Type B pancreatic cell (in vitro differentiated cells): ENCODE measurements at regions not wholly inside any gene's neighbourhood (a gene's known extent, or its start where the extent isn't known, plus 50 kb on each side); places are given as distances from the start of the nearest gene placed in this dataset.
A peak's percentile ranks its signal among the peaks of the same experiment; 100 is the strongest.

Experiments used
- DNase-seq: peaks from one replicate; pipeline ENCODE4 v3.0.0; 2021; ENCODE audit warnings: mixed read lengths; ENCODE audit not compliant: unreplicated experiment; ENCODE audit errors: extremely low spot score
- H3K27ac Mint-ChIP-seq: 2 replicates; pipeline ENCODE4 v1.8.0; 2021; ENCODE audit warnings: mild to moderate bottlenecking, mixed read lengths
- H3K27me3 Mint-ChIP-seq: 2 replicates; pipeline ENCODE4 v1.8.0; 2021; ENCODE audit warnings: mixed read lengths
- H3K36me3 Mint-ChIP-seq: 2 replicates; pipeline ENCODE4 v1.8.0; 2021; ENCODE audit warnings: mixed read lengths
- H3K4me1 Mint-ChIP-seq: one replicate; pipeline ENCODE4 v1.8.0; 2021; ENCODE audit warnings: mixed read lengths; ENCODE audit not compliant: unreplicated experiment
- H3K4me3 Mint-ChIP-seq: 2 replicates; pipeline ENCODE4 v1.8.0; 2021; ENCODE audit warnings: mild to moderate bottlenecking, mixed read lengths
- H3K9me3 Mint-ChIP-seq: 2 replicates; pipeline ENCODE4 v1.8.0; 2021; ENCODE audit warnings: mixed read lengths
- CTCF ChIP-seq: fragments of 200-600 bp; sonication (generic); conservative IDR thresholded peaks from 2 replicates; pipeline ENCODE4 v1.5.0; 2021; ENCODE audit warnings: antibody characterized with exemption, mild to moderate bottlenecking

DNA sequence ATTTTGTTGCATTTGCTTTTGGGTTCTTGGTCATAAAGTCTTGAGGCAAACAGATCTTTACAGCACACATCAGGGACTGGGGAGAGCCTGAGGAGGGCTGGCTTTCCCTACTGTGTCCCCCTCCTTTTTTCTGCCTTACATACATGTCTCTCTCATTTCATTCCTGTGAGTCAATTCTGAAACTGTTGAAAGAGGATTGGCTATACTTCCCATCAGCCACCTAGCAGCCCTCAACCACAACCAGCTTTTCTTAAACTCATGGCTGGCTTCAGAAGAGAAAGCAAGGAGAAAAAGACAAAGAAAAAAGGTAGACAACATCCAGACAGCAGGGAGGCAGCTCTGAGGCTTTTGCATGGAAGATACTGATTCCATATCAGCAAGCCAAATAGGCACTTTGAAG, 374.8 kb upstream of the KIF2A start:
- Mint-ChIP-seq H3K27ac (no peak overlapping the region), H3K4me3 (no peak overlapping the region), H3K27me3 (no peaks in the 10 kb centered on the region), H3K4me1 (no peaks in the 10 kb centered on the region), H3K9me3 (no peaks in the 10 kb centered on the region), H3K36me3 (no peaks in the 10 kb centered on the region)
- no peak for DNase-seq
- TF ChIP-seq CTCF, result no peak

DNA sequence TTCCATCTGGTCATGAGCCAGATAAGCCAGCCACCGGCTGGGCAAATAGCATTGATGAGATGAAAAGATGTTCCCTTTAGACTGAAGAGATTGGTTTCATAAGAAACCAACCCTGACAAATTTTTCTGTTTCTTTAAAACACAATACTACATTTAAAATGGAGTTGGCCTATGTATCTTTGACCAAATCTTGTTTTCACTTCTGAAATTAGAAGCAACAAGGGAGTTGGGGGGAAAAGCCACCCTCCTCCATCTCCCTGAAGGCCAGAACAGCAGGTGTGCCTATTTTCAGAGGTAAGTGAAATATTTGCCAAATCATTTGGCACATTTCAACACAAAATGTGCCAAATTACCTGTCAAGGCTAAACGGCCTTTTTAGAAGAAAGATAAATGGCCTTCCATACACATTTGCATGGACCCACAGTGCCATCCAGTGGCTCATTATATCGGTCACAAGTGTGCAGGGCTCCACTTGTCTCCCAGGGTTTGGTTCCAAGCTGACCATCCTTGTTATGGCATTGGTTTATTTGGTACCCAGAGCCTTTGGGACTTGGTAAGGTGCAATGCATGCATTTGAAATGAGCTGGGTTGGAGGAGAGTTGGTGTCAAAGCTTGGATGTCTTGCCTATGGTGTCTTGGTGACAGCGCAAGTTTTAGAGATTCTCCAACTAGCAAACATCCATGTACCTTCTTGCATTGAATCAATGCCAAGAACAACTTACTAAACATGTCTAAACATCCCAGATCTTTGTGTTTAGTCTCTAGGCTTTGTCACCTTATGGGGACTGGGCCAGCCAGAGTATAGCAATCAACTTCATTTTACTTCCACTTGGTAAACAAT, 372.0 kb upstream of the KIF2A start:
- Mint-ChIP-seq H3K9me3 (no peaks in the 10 kb centered on the region), H3K4me3 (no peak overlapping the region), H3K27ac (no peak overlapping the region), H3K27me3 (peaks cover 6% of the 10 kb centered on the region), H3K4me1 (no peaks in the 10 kb centered on the region), H3K36me3 (no peaks in the 10 kb centered on the region)
- peak; percentile 85 for TF ChIP-seq CTCF
- DNase-seq, result no peak

DNA sequence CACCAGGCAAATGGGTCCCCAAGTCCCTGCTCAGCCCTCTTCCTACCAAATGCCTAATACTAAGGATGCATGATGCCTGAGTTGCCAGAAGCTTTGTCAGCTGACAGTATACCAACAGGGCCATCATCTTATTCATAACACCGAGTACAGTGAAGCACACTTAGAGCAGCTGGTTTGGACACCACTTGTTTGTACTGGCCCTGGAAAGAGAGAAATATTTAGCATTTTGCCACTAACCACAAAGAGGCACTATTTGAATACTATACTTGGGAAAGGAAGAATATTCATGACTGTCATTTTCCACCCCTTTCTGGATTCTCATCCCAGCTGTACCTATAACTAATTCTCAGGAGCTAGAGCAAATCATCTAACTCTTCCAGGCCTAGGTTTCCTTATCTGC, 364.4 kb upstream of the KIF2A start:
- Mint-ChIP-seq H3K9me3 (no peaks in the 10 kb centered on the region), H3K27me3 (peaks cover 10% of the 10 kb centered on the region), H3K36me3 (no peaks in the 10 kb centered on the region), H3K4me3 (no peak overlapping the region), H3K4me1 (no peaks in the 10 kb centered on the region), H3K27ac (no peak overlapping the region)
- DNase-seq, result no peak
- no peak for TF ChIP-seq CTCF

GRCh38 chr5:61942462-61943049, 363.4 kb upstream of the KIF2A start:
- no peak for DNase-seq
- no peaks in the 10 kb centered on the region for H3K36me3 Mint-ChIP-seq
- TF ChIP-seq CTCF, result no peak
- H3K4me1 Mint-ChIP-seq, result no peaks in the 10 kb centered on the region
- H3K27me3 Mint-ChIP-seq, result peaks cover 6% of the 10 kb centered on the region
- H3K9me3 Mint-ChIP-seq, result no peaks in the 10 kb centered on the region
- H3K27ac Mint-ChIP-seq, result no peak overlapping the region
- no peak overlapping the region for H3K4me3 Mint-ChIP-seq

DNA sequence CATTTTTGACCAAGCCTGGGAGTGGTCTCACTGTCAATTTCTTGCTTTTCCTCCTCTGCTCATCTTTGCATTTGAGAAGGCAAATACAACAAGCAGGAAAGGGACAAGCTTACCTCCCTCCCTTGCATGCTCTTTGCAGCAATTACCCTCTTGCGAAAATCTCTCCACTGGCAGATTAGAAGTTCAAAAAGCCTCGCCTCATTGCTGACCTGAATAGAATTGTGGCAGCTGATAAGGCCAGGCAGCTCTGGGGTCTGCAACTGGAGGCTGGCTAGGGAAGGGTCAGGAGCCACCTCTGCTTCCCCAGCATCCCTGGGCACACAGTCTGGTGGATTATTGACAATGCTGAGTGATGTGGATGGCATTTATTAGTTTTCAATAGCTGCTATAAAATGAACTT, 362.3 kb upstream of the KIF2A start:
- H3K9me3 Mint-ChIP-seq, result no peaks in the 10 kb centered on the region
- no peak for TF ChIP-seq CTCF
- no peaks in the 10 kb centered on the region for H3K4me1 Mint-ChIP-seq
- H3K27ac Mint-ChIP-seq, result no peak overlapping the region
- no peaks in the 10 kb centered on the region for H3K36me3 Mint-ChIP-seq
- H3K4me3 Mint-ChIP-seq, result no peak overlapping the region
- peaks cover 5% of the 10 kb centered on the region for H3K27me3 Mint-ChIP-seq
- DNase-seq, result no peak
